Loucy (cell line): ENCODE measurements at regions not wholly inside any gene's neighbourhood (a gene's known extent, or its start where the extent isn't known, plus 50 kb on each side); places are given as distances from the start of the nearest gene placed in this dataset.

Experiments
- H2AFZ ChIP-seq: fragments of 200-600 bp; sonication (generic); 2 replicates; pipeline ENCODE4 v1.6.0; 2016; ENCODE audit warnings: antibody characterized with exemption, mild to moderate bottlenecking, low read length, moderate library complexity
- H3F3A ChIP-seq: fragments of 200-600 bp; 2 replicates; pipeline ENCODE4 v1.6.0; 2016; ENCODE audit warnings: antibody characterized with exemption, low read depth, mild to moderate bottlenecking
- H3K27me3 ChIP-seq: fragments of 200-600 bp; sonication (generic); 2 replicates; pipeline ENCODE4 v1.6.1; 2014; ENCODE audit warnings: low read length, mild to moderate bottlenecking; ENCODE audit not compliant: insufficient read depth, poor library complexity, severe bottlenecking
- H3K36me3 ChIP-seq: fragments of 200-600 bp; sonication (generic); 2 replicates; pipeline ENCODE4 v1.6.1; 2016; ENCODE audit warnings: low read length; ENCODE audit not compliant: insufficient read depth
- H3K4me1 ChIP-seq: fragments of 200-600 bp; sonication (generic); 2 replicates; pipeline ENCODE4 v1.5.1; 2014; ENCODE audit warnings: low read length, mild to moderate bottlenecking; ENCODE audit not compliant: insufficient read depth, poor library complexity, severe bottlenecking
- H3K4me2 ChIP-seq: fragments of 200-600 bp; sonication (generic); 2 replicates; pipeline ENCODE4 v1.6.0; 2014; ENCODE audit warnings: antibody characterized with exemption, low read length, low read depth, mild to moderate bottlenecking; ENCODE audit not compliant: poor library complexity, severe bottlenecking
- H3K4me3 ChIP-seq: fragments of 200-600 bp; sonication (generic); 2 replicates; pipeline ENCODE4 v1.5.1; 2014; ENCODE audit warnings: low read length, mild to moderate bottlenecking, mixed read lengths; ENCODE audit not compliant: poor library complexity, severe bottlenecking
- H3K79me2 ChIP-seq: fragments of 200-600 bp; sonication (generic); 2 replicates; pipeline ENCODE4 v1.6.1; 2014; ENCODE audit warnings: low read length; ENCODE audit not compliant: insufficient read depth
- H3K9ac ChIP-seq: fragments of 200-600 bp; sonication (generic); 2 replicates; pipeline ENCODE4 v1.6.0; 2014; ENCODE audit warnings: mild to moderate bottlenecking, low read depth, low read length, moderate library complexity; ENCODE audit not compliant: poor library complexity, severe bottlenecking
- H3K9me2 ChIP-seq: fragments of 200-600 bp; sonication (generic); replicated peaks from 2 replicates; pipeline ENCODE4 v1.6.1; 2016; ENCODE audit warnings: low read depth, low read length, mixed read lengths
- H3K9me3 ChIP-seq: fragments of 200-600 bp; sonication (generic); 2 replicates; pipeline ENCODE4 v1.6.1; 2014; ENCODE audit warnings: mild to moderate bottlenecking, antibody characterized with exemption, low read length, low read depth; ENCODE audit not compliant: insufficient read depth
- H4K20me1 ChIP-seq: fragments of 200-600 bp; sonication (generic); 2 replicates; pipeline ENCODE4 v1.6.0; 2014; ENCODE audit warnings: antibody characterized with exemption, low read length, mild to moderate bottlenecking; ENCODE audit not compliant: insufficient read depth, poor library complexity, severe bottlenecking
- EZH2phosphoT487 ChIP-seq: fragments of 200-600 bp; IDR thresholded peaks from 2 replicates; pipeline ENCODE4 v1.6.1; 2018; ENCODE audit warnings: antibody characterized with exemption, mild to moderate bottlenecking, moderate library complexity, borderline replicate concordance
- TF ChIP-seq, protein P1 (sequence below): fragments of 200-600 bp; sonication (generic); conservative IDR thresholded peaks from 2 replicates; pipeline ENCODE4 v1.5.1; 2014; ENCODE audit warnings: mild to moderate bottlenecking, antibody characterized with exemption, low read length

- no peaks in the 10 kb centered on the region for H3K27me3 ChIP-seq
- H3K9me2 ChIP-seq = no peaks in the 10 kb centered on the region
- no peak overlapping the region for H3K4me2 ChIP-seq
- H4K20me1 ChIP-seq = no peaks in the 10 kb centered on the region
- no peaks in the 10 kb centered on the region for H3F3A ChIP-seq
- H2AFZ ChIP-seq = no peak overlapping the region
- no peaks in the 10 kb centered on the region for H3K9me3 ChIP-seq
- H3K4me3 ChIP-seq = no peak overlapping the region
- TF ChIP-seq EZH2phosphoT487 = no peak
- TF ChIP-seq, protein P1, sequence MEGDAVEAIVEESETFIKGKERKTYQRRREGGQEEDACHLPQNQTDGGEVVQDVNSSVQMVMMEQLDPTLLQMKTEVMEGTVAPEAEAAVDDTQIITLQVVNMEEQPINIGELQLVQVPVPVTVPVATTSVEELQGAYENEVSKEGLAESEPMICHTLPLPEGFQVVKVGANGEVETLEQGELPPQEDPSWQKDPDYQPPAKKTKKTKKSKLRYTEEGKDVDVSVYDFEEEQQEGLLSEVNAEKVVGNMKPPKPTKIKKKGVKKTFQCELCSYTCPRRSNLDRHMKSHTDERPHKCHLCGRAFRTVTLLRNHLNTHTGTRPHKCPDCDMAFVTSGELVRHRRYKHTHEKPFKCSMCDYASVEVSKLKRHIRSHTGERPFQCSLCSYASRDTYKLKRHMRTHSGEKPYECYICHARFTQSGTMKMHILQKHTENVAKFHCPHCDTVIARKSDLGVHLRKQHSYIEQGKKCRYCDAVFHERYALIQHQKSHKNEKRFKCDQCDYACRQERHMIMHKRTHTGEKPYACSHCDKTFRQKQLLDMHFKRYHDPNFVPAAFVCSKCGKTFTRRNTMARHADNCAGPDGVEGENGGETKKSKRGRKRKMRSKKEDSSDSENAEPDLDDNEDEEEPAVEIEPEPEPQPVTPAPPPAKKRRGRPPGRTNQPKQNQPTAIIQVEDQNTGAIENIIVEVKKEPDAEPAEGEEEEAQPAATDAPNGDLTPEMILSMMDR = no peak
- H3K9ac ChIP-seq = no peak overlapping the region
- H3K36me3 ChIP-seq = no peaks in the 10 kb centered on the region
- no peaks in the 10 kb centered on the region for H3K4me1 ChIP-seq
- no peaks in the 10 kb centered on the region for H3K79me2 ChIP-seq
Observed at GRCh38 chr20:37593710-37594109, 66.0 kb upstream of the BLCAP start.

DNA sequence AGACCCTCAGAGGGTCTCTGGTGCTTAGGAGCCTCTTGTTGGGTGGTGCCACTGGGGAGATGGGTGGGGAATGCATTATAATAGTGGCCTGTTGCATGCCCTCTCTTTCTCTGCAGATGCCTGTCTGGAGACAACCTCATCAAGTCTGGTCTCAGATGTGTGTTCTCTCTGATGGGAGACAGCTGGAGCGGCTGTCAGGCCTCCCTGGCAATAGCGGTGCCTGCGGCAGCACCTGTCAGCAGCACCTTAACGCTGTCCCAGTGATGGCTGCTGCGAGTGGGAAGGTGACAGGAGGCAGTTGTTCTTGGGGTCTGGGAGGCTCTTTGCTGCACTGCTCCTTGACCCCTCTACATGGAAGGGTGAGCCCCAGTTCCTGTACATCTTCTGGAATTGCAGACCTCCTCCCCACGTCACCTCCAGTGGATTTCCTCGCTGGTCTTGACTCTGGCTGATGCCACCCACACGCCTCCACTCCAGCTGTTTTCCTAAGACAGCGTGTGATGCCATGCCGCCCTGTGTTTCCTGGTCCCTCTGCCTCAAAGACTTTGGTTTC, 63.3 kb upstream of the BLCAP start:
- no peaks in the 10 kb centered on the region for H3K9me3 ChIP-seq
- no peaks in the 10 kb centered on the region for H4K20me1 ChIP-seq
- H3K9ac ChIP-seq = no peak overlapping the region
- no peak overlapping the region for H2AFZ ChIP-seq
- no peaks in the 10 kb centered on the region for H3K79me2 ChIP-seq
- no peaks in the 10 kb centered on the region for H3K4me1 ChIP-seq
- no peaks in the 10 kb centered on the region for H3K27me3 ChIP-seq
- H3K9me2 ChIP-seq = no peaks in the 10 kb centered on the region
- no peak overlapping the region for H3K4me2 ChIP-seq
- no peaks in the 10 kb centered on the region for H3F3A ChIP-seq
- H3K36me3 ChIP-seq = no peaks in the 10 kb centered on the region
- H3K4me3 ChIP-seq = no peak overlapping the region
- TF ChIP-seq EZH2phosphoT487 = no peak
- TF ChIP-seq, protein P1 = no peak

DNA sequence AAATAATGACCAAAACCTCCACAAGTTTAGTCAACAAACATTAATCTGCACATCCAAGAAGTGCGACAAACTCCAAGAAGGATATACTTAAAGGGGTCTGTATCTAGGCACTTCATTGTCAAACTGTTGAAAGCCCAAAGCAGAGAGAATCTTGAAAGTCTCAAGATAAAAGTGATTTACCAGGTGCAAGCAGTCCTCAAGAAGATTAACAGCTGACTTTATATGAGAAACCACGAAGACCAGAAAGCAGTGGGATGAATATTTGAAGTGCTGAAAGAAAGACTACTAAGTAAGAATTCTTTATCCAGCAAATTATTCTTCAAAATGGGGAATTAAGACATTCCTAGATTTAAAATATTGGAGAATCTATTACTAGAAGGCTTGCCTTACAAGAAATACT, 58.4 kb upstream of the BLCAP start:
- H3K4me2 ChIP-seq = no peak overlapping the region
- no peaks in the 10 kb centered on the region for H3F3A ChIP-seq
- no peak overlapping the region for H3K4me3 ChIP-seq
- no peaks in the 10 kb centered on the region for H3K79me2 ChIP-seq
- H3K9me3 ChIP-seq = no peaks in the 10 kb centered on the region
- no peaks in the 10 kb centered on the region for H3K27me3 ChIP-seq
- no peak overlapping the region for H2AFZ ChIP-seq
- no peak overlapping the region for H3K9ac ChIP-seq
- H4K20me1 ChIP-seq = no peaks in the 10 kb centered on the region
- H3K4me1 ChIP-seq = no peaks in the 10 kb centered on the region
- TF ChIP-seq, protein P1 = no peak
- no peak for TF ChIP-seq EZH2phosphoT487
- no peaks in the 10 kb centered on the region for H3K9me2 ChIP-seq
- no peaks in the 10 kb centered on the region for H3K36me3 ChIP-seq
